ENCODE measurements at regions not wholly inside any gene's neighbourhood (a gene's known extent, or its start where the extent isn't known, plus 50 kb on each side); places are given as distances from the start of the nearest gene placed in this dataset.

DNA sequence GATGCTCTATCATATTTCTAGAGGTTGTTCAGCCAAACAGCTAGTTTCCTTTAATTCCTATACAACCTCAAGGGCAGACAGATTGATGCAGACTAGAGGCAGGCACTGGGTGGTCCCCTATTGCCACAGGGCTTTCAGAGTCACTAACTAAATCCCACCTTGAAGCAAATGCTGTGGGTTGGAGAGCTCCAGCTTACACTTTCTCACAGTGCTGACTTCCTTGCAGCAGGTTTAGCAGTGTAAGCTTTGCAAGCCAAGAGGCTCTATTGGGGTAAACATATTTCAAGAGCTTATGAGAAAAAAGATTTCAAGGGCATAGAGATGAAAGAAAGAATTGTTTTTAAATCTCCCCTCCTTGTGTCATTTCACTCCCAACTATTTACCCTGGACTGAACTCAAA is 366.5 kb upstream of the CRIM1 start:
- TF ChIP-seq HDAC6 (IDR thresholded peaks at IDR 0.05; ENCODE audit: low read depth, low read length) = no peak
- no peak for TF ChIP-seq POLR2A (IDR thresholded peaks at IDR 0.05; ENCODE audit: control extremely low read depth in 1 of 2, low read depth in 2 of 2, low read length in 2 of 2)
- no peak for TF ChIP-seq TAF1 (IDR thresholded peaks at IDR 0.05; ENCODE audit: low read depth, low read length)
- TF ChIP-seq, protein P1, sequence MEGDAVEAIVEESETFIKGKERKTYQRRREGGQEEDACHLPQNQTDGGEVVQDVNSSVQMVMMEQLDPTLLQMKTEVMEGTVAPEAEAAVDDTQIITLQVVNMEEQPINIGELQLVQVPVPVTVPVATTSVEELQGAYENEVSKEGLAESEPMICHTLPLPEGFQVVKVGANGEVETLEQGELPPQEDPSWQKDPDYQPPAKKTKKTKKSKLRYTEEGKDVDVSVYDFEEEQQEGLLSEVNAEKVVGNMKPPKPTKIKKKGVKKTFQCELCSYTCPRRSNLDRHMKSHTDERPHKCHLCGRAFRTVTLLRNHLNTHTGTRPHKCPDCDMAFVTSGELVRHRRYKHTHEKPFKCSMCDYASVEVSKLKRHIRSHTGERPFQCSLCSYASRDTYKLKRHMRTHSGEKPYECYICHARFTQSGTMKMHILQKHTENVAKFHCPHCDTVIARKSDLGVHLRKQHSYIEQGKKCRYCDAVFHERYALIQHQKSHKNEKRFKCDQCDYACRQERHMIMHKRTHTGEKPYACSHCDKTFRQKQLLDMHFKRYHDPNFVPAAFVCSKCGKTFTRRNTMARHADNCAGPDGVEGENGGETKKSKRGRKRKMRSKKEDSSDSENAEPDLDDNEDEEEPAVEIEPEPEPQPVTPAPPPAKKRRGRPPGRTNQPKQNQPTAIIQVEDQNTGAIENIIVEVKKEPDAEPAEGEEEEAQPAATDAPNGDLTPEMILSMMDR (IDR thresholded peaks at IDR 0.05; ENCODE audit: control extremely low read depth in 1 of 3, insufficient read depth in 1 of 3, low read depth in 1 of 3, low read length in 3 of 3) = no peak
- TF ChIP-seq, protein P2, sequence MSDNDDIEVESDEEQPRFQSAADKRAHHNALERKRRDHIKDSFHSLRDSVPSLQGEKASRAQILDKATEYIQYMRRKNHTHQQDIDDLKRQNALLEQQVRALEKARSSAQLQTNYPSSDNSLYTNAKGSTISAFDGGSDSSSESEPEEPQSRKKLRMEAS (IDR thresholded peaks at IDR 0.05) = no peak
- no peak for TF ChIP-seq POLR2AphosphoS5 (IDR thresholded peaks at IDR 0.05; ENCODE audit: low read depth, low read length)
- TF ChIP-seq, protein P3, sequence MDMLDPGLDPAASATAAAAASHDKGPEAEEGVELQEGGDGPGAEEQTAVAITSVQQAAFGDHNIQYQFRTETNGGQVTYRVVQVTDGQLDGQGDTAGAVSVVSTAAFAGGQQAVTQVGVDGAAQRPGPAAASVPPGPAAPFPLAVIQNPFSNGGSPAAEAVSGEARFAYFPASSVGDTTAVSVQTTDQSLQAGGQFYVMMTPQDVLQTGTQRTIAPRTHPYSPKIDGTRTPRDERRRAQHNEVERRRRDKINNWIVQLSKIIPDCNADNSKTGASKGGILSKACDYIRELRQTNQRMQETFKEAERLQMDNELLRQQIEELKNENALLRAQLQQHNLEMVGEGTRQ (IDR thresholded peaks at IDR 0.05; ENCODE audit: low read length) = no peak
- no peak for TF ChIP-seq RFX5 (IDR thresholded peaks at IDR 0.05; ENCODE audit: borderline replicate concordance, low read depth, low read length)
- TF ChIP-seq SP1 (IDR thresholded peaks at IDR 0.05; ENCODE audit: low read depth, low read length) = no peak
- no peak for TF ChIP-seq RAD21 (IDR thresholded peaks at IDR 0.05 in 1 of 2, conservative IDR thresholded peaks at IDR 0.05 in 1 of 2; ENCODE audit: low read depth in 2 of 2, low read length in 2 of 2)
- no peak for TF ChIP-seq FOSL1 (IDR thresholded peaks at IDR 0.05; ENCODE audit: insufficient read depth, low read depth, low read length)
- TF ChIP-seq SRF (IDR thresholded peaks at IDR 0.05; ENCODE audit: low read depth, low read length) = no peak
- TF ChIP-seq HDAC2 (IDR thresholded peaks at IDR 0.05; ENCODE audit: borderline replicate concordance in 1 of 2, low read depth in 2 of 2, low read length in 2 of 2) = no peak
- TF ChIP-seq SUZ12 (IDR thresholded peaks at IDR 0.05; ENCODE audit: low read length) = no peak

Measured in H1 (cell line).